AG04450 (cell line): ENCODE measurements at regions not wholly inside any gene's neighbourhood (a gene's known extent, or its start where the extent isn't known, plus 50 kb on each side); places are given as distances from the start of the nearest gene placed in this dataset.

Experiments
- CTCF ChIA-PET: fragments of 300-600, 350-600 bp; formaldehyde crosslinking; extraction: SDS; loops from one replicate; lab custom pipeline; 2022; ENCODE audit warnings: antibody characterized with exemption, inconsistent platforms; lab: Charles Lee
- POLR2A ChIA-PET: fragments of 350-600 bp; formaldehyde crosslinking; extraction: SDS; loops from one replicate; lab custom pipeline; 2021; ENCODE audit warnings: antibody characterized with exemption, inconsistent platforms; lab: Yijun Ruan, JAX
- DNase-seq: peaks from one replicate; pipeline ENCODE4 v3.0.0-alpha.2; 2011; ENCODE audit warnings: low read depth, low spot score
- H3K27ac ChIP-seq: one replicate; pipeline ENCODE4 v1.5.1; 2012; ENCODE audit warnings: low read depth, low read length, control low read depth
- H3K27me3 ChIP-seq: one replicate; pipeline ENCODE4 v1.6.0; 2012; ENCODE audit warnings: low read length; ENCODE audit not compliant: control insufficient read depth, insufficient read depth
- H3K4me3 ChIP-seq: 2 replicates; pipeline ENCODE4 v1.5.1; 2011; ENCODE audit warnings: mild to moderate bottlenecking, low read depth, low read length, control low read depth
- H3K9me3 ChIP-seq: 2 replicates; pipeline ENCODE4 v1.5.1; 2012; ENCODE audit warnings: low read length; ENCODE audit not compliant: control insufficient read depth, insufficient read depth
- TF ChIP-seq, protein P1 (sequence below): IDR thresholded peaks from 2 replicates; pipeline ENCODE4 v1.5.1; 2011; ENCODE audit warnings: low read depth, low read length, control low read depth, inconsistent platforms

DNA sequence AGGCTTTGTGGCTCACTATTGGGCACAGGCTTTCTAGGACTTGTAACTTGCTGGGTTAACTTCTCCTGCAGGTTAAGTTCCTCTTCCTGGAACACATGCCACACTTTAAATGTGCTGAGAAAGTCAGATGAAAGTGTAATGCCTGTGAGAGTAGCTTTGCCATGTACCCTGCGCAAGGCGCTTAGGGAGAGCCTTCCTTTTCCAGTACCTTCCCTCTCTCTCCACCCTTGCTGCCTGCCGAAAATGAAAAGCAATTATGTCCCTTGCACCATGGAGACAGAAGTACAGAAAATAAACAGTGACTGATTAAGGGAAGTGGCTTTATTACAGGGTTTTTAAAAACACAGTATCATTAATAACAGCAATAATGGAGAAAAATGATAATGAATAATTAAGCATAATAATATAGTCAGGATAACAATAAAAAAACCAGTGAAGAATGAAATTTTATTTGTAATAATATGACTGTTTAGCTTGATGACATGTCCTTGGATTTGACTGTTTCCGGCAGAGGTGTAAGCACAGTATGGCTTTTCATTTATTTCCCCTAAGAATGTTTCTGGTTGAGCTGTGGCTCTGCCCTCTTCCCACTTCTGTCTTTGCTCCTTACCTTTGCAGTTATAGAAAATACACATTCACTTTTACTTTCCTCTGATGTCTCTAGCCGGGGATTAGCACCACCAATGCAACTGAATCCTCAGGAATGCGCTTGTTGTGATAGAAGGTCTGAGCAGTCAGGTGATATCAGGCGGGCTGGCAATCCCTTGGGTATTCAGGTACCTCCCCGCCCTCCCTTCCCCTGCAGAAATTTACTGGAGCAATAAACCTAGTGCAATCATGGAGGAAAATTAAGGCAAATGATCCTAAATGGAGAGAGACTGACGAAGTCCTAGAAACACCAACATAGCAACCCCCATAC, 472.3 kb upstream of the CITED2 start:
- no peak for DNase-seq
- TF ChIP-seq, protein P1, sequence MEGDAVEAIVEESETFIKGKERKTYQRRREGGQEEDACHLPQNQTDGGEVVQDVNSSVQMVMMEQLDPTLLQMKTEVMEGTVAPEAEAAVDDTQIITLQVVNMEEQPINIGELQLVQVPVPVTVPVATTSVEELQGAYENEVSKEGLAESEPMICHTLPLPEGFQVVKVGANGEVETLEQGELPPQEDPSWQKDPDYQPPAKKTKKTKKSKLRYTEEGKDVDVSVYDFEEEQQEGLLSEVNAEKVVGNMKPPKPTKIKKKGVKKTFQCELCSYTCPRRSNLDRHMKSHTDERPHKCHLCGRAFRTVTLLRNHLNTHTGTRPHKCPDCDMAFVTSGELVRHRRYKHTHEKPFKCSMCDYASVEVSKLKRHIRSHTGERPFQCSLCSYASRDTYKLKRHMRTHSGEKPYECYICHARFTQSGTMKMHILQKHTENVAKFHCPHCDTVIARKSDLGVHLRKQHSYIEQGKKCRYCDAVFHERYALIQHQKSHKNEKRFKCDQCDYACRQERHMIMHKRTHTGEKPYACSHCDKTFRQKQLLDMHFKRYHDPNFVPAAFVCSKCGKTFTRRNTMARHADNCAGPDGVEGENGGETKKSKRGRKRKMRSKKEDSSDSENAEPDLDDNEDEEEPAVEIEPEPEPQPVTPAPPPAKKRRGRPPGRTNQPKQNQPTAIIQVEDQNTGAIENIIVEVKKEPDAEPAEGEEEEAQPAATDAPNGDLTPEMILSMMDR, result no peak
- no peaks in the 10 kb centered on the region for H3K27me3 ChIP-seq
- CTCF ChIA-PET, result no interaction called here
- H3K9me3 ChIP-seq, result no peaks in the 10 kb centered on the region
- H3K27ac ChIP-seq, result no peak overlapping the region
- POLR2A ChIA-PET, result no interaction called here
- no peak overlapping the region for H3K4me3 ChIP-seq

DNA sequence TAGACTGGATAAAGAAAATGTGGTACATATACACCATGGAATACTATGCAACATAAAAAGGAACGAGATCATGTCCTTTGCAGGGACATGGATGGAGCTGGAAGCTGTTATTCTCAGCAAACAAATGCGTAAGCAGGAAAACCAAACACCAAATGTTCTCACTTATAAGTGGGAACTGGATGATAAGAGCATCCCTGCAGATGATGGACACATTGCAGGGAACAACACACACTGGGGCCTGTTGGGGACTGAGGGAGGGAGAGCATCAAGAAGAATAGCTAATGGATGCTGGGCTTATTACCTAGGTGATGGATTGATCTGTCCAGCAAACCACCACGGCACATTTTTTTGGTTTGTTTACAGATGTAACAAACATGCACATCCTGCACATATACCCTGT, 470.5 kb upstream of the CITED2 start:
- CTCF ChIA-PET, result no interaction called here
- POLR2A ChIA-PET, result no interaction called here
- TF ChIP-seq, protein P1, result no peak
- H3K9me3 ChIP-seq, result no peaks in the 10 kb centered on the region
- no peaks in the 10 kb centered on the region for H3K27me3 ChIP-seq
- no peak overlapping the region for H3K4me3 ChIP-seq
- no peak overlapping the region for H3K27ac ChIP-seq
- no peak for DNase-seq

- H3K9me3 ChIP-seq, result no peaks in the 10 kb centered on the region
- H3K27me3 ChIP-seq, result no peaks in the 10 kb centered on the region
- no peak overlapping the region for H3K27ac ChIP-seq
- ChIA-PET CTCF (no interaction called here), POLR2A (no interaction called here)
- TF ChIP-seq, protein P1, result no peak
- DNase-seq, result no peak
- no peak overlapping the region for H3K4me3 ChIP-seq
Measured at GRCh38 chr6:139841794-139842215, 467.4 kb upstream of the CITED2 start.

DNA sequence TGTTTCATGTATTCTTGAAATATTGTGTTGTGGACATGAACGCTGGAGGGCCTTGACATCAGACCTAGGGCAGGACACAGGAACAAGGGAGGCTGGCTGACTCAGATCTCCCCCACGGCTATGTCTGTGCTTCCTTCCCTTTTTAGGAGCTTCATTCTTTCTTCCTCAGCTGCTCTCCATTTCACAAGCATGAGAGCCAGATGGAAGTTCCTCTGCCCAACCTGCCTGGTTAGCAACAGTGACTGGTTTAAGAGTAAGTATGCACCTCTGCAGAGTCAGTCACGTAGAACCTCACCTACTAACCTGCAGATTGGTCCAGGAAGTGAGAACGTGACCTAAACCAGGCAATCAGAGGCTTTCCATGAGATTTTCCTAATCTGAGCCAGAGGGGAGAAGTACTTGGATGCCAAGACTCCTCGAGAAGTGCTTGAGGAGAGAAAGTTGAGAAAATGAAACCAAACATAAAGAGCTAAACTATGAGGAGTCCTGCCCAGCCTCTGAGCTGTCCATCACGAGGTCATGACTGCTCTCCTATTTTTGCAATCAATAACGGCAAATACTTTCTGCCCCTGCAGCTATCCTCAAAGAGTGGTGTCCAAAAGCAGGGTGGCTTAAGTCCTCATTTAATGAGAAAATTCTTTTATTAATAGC, 465.2 kb upstream of the CITED2 start:
- ChIA-PET CTCF (no interaction called here), POLR2A (no interaction called here)
- no peak for DNase-seq
- Histone ChIP-seq H3K9me3 (no peaks in the 10 kb centered on the region), H3K27ac (peak overlapping the region; percentile 25), H3K4me3 (no peak overlapping the region), H3K27me3 (no peaks in the 10 kb centered on the region)
- TF ChIP-seq, protein P1, result no peak

DNA sequence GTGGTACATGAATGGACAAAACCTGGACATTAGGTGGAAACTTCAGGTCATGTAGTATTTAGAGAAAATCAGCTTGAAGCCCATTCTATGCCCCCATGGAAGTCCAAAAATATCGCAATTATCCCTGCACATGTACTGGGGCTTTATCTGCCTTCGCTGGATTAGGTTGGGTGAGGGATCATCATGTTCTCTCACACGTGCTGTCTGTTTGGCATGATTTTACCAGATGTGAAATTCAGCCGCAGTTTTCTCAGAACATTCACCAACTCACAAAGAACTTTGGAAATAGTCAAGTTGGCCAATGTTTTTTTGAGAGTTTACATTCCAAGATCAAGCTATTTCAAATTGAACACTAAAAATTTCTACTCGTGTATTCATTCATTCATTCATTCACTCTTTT, 459.8 kb upstream of the CITED2 start:
- ChIA-PET CTCF (interaction anchor here (0.6 kb wide), 1 partner anchor 132 kb away, joined by 3 read pairs; no protein-coding TSS in a partner anchor), POLR2A (no interaction called here)
- Histone ChIP-seq H3K9me3 (no peaks in the 10 kb centered on the region), H3K27me3 (no peaks in the 10 kb centered on the region), H3K4me3 (no peak overlapping the region), H3K27ac (no peak overlapping the region)
- TF ChIP-seq, protein P1, result no peak
- DNase-seq, result no peak
